ENCODE measurements at regions not wholly inside any gene's neighbourhood (a gene's known extent, or its start where the extent isn't known, plus 50 kb on each side); places are given as distances from the start of the nearest gene placed in this dataset.
A peak's percentile ranks its signal among the peaks of the same experiment; 100 is the strongest.

DNA sequence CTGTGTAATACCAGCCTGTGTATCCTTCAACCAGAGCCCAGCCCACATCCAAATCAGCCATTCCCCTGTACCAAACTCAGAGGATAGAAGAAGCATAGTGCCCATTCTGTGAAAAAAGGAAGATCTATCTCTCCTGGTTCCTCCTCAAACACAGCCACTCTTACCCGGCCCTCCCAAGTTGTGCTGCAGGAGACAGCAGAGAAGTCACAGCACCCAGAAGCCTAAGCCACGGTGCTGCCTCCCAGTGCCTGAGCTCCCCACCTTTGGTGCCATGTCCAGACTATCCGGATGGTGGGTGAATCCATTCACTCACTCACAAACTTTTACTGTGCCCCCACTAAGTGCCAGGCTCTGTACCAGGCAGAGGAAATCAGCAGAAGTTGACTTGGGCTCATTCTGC, 166.0 kb upstream of the ZMIZ1 start:
- H3K9me3 Mint-ChIP-seq (ENCODE audit: unreplicated experiment): no peaks in the 10 kb centered on the region
- TF ChIP-seq, protein P1, sequence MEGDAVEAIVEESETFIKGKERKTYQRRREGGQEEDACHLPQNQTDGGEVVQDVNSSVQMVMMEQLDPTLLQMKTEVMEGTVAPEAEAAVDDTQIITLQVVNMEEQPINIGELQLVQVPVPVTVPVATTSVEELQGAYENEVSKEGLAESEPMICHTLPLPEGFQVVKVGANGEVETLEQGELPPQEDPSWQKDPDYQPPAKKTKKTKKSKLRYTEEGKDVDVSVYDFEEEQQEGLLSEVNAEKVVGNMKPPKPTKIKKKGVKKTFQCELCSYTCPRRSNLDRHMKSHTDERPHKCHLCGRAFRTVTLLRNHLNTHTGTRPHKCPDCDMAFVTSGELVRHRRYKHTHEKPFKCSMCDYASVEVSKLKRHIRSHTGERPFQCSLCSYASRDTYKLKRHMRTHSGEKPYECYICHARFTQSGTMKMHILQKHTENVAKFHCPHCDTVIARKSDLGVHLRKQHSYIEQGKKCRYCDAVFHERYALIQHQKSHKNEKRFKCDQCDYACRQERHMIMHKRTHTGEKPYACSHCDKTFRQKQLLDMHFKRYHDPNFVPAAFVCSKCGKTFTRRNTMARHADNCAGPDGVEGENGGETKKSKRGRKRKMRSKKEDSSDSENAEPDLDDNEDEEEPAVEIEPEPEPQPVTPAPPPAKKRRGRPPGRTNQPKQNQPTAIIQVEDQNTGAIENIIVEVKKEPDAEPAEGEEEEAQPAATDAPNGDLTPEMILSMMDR (IDR thresholded peaks at IDR 0.05; ENCODE audit: unreplicated experiment): no peak
- no peak for DNase-seq (ENCODE audit: low spot score)
- H3K4me1 Mint-ChIP-seq (ENCODE audit: unreplicated experiment): no peaks in the 10 kb centered on the region
- no peak overlapping the region for H3K4me3 Mint-ChIP-seq (ENCODE audit: unreplicated experiment)
- H3K27me3 Mint-ChIP-seq (ENCODE audit: unreplicated experiment): peaks cover 7% of the 10 kb centered on the region
- no peak overlapping the region for H3K27ac Mint-ChIP-seq (ENCODE audit: unreplicated experiment)
- H3K36me3 Mint-ChIP-seq (ENCODE audit: low read depth, unreplicated experiment): no peaks in the 10 kb centered on the region

DNA sequence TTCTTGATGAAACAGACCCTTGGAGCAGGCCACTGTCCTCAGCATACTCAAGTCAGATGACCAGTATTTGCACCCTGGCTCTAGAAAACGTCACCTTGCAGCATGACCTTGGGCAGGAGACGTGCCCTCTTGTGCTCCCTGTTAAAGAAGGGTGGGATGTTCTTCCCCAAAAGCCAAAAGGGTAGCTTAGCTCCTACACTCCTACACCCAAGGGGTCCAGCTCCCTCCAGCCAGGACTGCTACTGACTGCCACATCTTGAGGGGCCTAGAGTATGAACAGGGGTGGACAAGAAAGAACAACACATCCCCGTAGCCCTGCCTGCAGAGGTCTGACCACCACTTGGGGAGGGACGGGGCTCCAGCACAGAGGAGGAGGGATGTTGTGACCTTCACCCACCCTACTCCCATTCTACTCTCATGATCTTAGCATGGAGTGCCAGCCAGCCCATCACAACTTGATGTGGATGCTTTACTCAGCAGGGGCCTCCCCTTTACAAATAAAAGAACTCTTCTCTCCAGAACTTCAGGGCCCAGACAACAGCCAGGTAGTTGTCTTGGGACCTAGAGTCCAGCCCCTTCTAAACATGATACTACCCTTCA, 165.3 kb upstream of the ZMIZ1 start:
- TF ChIP-seq, protein P1 (IDR thresholded peaks at IDR 0.05; ENCODE audit: unreplicated experiment): no peak
- Mint-ChIP-seq H3K27ac (ENCODE audit: unreplicated experiment) (no peak overlapping the region), H3K4me3 (ENCODE audit: unreplicated experiment) (no peak overlapping the region), H3K9me3 (ENCODE audit: unreplicated experiment) (no peaks in the 10 kb centered on the region), H3K36me3 (ENCODE audit: low read depth, unreplicated experiment) (no peaks in the 10 kb centered on the region), H3K27me3 (ENCODE audit: unreplicated experiment) (peaks cover 7% of the 10 kb centered on the region), H3K4me1 (ENCODE audit: unreplicated experiment) (no peaks in the 10 kb centered on the region)
- DNase-seq (ENCODE audit: low spot score): peak; percentile 1

DNA sequence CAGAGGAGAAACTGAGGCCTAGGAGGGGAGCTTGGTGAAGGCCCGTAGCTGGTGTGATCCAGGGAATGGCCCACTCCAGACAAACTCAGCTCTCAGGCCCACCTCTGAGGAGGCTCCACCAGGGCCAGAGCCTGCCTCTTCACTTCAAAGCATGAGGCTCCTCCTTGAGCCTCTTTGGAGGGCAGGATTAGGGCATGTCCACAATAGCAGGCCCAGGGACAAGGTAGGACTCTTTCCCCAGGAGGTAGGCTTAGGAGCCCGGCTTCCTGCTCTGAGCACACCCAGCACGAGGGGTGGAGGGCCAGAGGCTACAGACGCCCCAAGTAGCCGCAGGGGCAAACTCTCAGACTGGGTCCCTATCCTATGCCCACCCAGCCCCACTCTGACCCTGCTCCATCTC, 164.6 kb upstream of the ZMIZ1 start:
- Mint-ChIP-seq H3K4me1 (ENCODE audit: unreplicated experiment) (no peaks in the 10 kb centered on the region), H3K9me3 (ENCODE audit: unreplicated experiment) (no peaks in the 10 kb centered on the region), H3K27ac (ENCODE audit: unreplicated experiment) (no peak overlapping the region), H3K36me3 (ENCODE audit: low read depth, unreplicated experiment) (no peaks in the 10 kb centered on the region), H3K27me3 (ENCODE audit: unreplicated experiment) (peaks cover 10% of the 10 kb centered on the region), H3K4me3 (ENCODE audit: unreplicated experiment) (no peak overlapping the region)
- TF ChIP-seq, protein P1 (IDR thresholded peaks at IDR 0.05; ENCODE audit: unreplicated experiment): no peak
- DNase-seq (ENCODE audit: low spot score): peak; percentile 2

DNA sequence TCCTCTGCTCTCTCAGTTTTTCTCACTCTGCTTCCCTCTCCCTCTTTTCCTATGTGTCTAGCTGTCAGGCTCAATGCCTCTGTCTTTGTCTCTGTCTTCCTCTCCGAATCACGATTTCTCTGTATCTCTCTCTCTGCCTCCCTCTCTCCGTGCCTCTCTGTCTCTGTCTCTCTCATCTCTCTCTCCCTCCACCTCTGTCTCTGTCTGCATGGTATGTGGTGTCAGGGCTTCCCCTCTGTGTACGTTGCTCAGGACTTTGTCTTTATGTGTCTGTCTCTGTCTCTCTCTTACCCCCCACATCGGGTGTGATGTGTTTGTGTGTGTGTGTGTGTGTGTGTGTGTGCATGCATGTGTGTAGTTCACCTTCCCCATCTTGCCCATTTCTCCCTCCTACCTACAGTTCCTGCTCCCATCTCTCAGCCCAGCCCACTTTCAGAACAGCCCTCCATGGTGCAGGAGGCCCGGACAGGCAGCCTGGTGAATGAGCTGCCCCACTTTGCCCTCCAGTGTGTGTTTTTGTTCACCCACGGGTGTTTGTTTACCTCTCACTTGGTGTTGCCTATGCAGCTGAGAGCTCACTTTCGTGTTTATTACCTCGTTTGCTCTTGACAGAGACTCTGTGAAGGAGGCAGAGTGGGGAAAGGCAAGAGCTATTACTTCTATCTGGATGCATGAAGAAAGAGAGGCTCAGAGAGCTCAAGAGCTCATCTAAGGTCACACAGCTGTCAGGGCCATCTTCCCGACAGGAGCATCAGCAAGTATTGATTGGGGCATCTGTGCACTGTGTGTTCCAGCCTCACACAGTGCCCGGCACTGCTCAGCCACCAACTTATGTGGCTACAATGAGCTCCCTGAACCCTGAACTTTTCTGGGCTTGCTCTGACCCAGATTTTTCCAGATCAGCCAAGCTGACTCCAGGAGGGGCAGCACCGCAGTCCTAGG, 163.5 kb upstream of the ZMIZ1 start:
- Mint-ChIP-seq H3K9me3 (ENCODE audit: unreplicated experiment) (no peaks in the 10 kb centered on the region), H3K27ac (ENCODE audit: unreplicated experiment) (no peak overlapping the region), H3K27me3 (ENCODE audit: unreplicated experiment) (peaks cover 14% of the 10 kb centered on the region), H3K36me3 (ENCODE audit: low read depth, unreplicated experiment) (no peaks in the 10 kb centered on the region), H3K4me3 (ENCODE audit: unreplicated experiment) (peak overlapping the region; percentile 2), H3K4me1 (ENCODE audit: unreplicated experiment) (no peaks in the 10 kb centered on the region)
- TF ChIP-seq, protein P1 (IDR thresholded peaks at IDR 0.05; ENCODE audit: unreplicated experiment): no peak
- DNase-seq (ENCODE audit: low spot score): no peak

DNA sequence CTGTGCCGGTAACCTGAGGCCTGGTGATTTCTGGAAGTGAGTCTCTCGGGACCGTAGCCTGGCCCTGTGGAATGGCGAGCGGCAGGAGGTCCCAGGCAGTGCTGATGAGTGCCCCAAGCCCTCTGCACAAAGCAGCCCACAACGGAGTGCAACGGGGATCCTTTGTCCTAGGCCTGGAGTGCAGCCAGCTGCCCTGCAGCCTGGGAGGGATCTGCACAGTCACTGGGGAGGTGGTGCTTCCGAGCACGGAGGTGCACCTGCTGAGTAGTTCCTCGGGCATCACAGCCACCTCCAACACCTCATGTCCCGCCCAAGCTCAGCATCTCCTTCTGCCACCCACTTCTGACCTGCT, 162.8 kb upstream of the ZMIZ1 start:
- Mint-ChIP-seq H3K27ac (ENCODE audit: unreplicated experiment) (no peak overlapping the region), H3K4me3 (ENCODE audit: unreplicated experiment) (no peak overlapping the region), H3K27me3 (ENCODE audit: unreplicated experiment) (peaks cover 15% of the 10 kb centered on the region), H3K36me3 (ENCODE audit: low read depth, unreplicated experiment) (no peaks in the 10 kb centered on the region), H3K9me3 (ENCODE audit: unreplicated experiment) (no peaks in the 10 kb centered on the region), H3K4me1 (ENCODE audit: unreplicated experiment) (no peaks in the 10 kb centered on the region)
- no peak for DNase-seq (ENCODE audit: low spot score)
- TF ChIP-seq, protein P1 (IDR thresholded peaks at IDR 0.05; ENCODE audit: unreplicated experiment): no peak
